ENCODE measurements at regions not wholly inside any gene's neighbourhood (a gene's known extent, or its start where the extent isn't known, plus 50 kb on each side); places are given as distances from the start of the nearest gene placed in this dataset.

DNA sequence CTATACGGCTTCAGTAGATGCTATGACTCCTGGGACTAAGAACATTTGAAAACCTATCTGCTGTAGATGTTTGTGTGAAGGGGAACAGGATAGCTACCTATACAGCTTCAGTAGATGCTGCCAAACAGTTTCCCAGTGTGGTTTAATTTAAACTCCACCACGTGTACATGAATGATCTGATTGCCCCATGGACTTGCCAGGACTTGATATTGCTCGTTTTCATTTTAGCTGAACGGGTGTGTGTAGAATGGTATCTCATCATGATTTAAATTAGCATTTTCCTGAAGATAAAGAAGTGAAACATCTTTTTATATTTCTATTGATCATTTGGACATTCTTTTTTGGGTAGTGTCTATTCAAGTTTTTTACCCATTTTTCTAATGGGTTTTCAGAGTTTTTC, 77.8 kb upstream of the PIP4K2A start:
- TF ChIP-seq NFIC (IDR thresholded peaks at IDR 0.05) (no peak), TAF1 (IDR thresholded peaks at IDR 0.05; ENCODE audit: low read depth) (no peak), CEBPB (IDR thresholded peaks at IDR 0.05) (no peak), YY1 (IDR thresholded peaks at IDR 0.05; ENCODE audit: low read depth) (no peak), TEAD4 (IDR thresholded peaks at IDR 0.05) (no peak), RAD21 (IDR thresholded peaks at IDR 0.05; ENCODE audit: low read depth) (no peak), EP300 (IDR thresholded peaks at IDR 0.05; ENCODE audit: borderline replicate concordance) (no peak)
